GM19463 (cell line): ENCODE measurements at regions not wholly inside any gene's neighbourhood (a gene's known extent, or its start where the extent isn't known, plus 50 kb on each side); places are given as distances from the start of the nearest gene placed in this dataset.

ENCODE experiments used
- ATAC-seq: cut with Tn5 transposase; IDR thresholded peaks from one replicate; pipeline ENCODE4 v1.9.1; 2021; ENCODE audit warnings: mild to moderate bottlenecking, moderate library complexity; ENCODE audit not compliant: unreplicated experiment

GRCh38 chr12:102781117-102781516 is 135.9 kb downstream of the PAH start:
- no peak for ATAC-seq

GRCh38 chr12:102776041-102776440 is 141.0 kb downstream of the PAH start:
- no peak for ATAC-seq

GRCh38 chr12:102769323-102769916 is 147.6 kb downstream of the PAH start:
- peak; percentile 73 for ATAC-seq

GRCh38 chr12:102766961-102767360 is 150.1 kb downstream of the PAH start:
- ATAC-seq = no peak

- no peak for ATAC-seq
Observed at GRCh38 chr12:102765736-102766135, 151.3 kb downstream of the PAH start.

- no peak for ATAC-seq
Observed at GRCh38 chr12:102763471-102763870, 153.6 kb downstream of the PAH start.

GRCh38 chr12:102763061-102763460 is 154.0 kb downstream of the PAH start:
- no peak for ATAC-seq

GRCh38 chr12:102760322-102760721 is 156.7 kb downstream of the PAH start:
- ATAC-seq = no peak

GRCh38 chr12:102759466-102759865 is 157.6 kb downstream of the PAH start:
- ATAC-seq = no peak

GRCh38 chr12:102757882-102758226 is 159.2 kb downstream of the PAH start:
- ATAC-seq = no peak

- ATAC-seq = no peak
Observed at GRCh38 chr12:102757154-102757881, 159.7 kb downstream of the PAH start.

- no peak for ATAC-seq
Observed at GRCh38 chr12:102756530-102756929, 160.5 kb downstream of the PAH start.

GRCh38 chr12:102755266-102755665 is 161.8 kb downstream of the PAH start:
- no peak for ATAC-seq

- no peak for ATAC-seq
Observed at GRCh38 chr12:102753802-102754201, 163.2 kb downstream of the PAH start.

GRCh38 chr12:102748704-102749103 is 168.3 kb downstream of the PAH start:
- no peak for ATAC-seq

GRCh38 chr12:102746963-102747362 is 170.1 kb downstream of the PAH start:
- no peak for ATAC-seq

- ATAC-seq = no peak
Observed at GRCh38 chr12:102745971-102746600, 171.0 kb downstream of the PAH start.

- ATAC-seq = no peak
Observed at GRCh38 chr12:102741196-102741595, 175.8 kb downstream of the PAH start.

- no peak for ATAC-seq
Observed at GRCh38 chr12:102740141-102740955, 176.7 kb downstream of the PAH start.

- ATAC-seq = no peak
Observed at GRCh38 chr12:102736328-102736727, 180.7 kb downstream of the PAH start.

GRCh38 chr12:102735104-102735503 is 181.9 kb downstream of the PAH start:
- peak; percentile 97 for ATAC-seq
